Adrenal gland (tissue), 9 donors: ENCODE measurements at regions not wholly inside any gene's neighbourhood (a gene's known extent, or its start where the extent isn't known, plus 50 kb on each side); places are given as distances from the start of the nearest gene placed in this dataset.

Experiments
- DNase-seq, 7 donors: peaks; one replicate each; pipeline ENCODE4 v3.0.0-alpha.2; 2019 to 2020
- H3K27ac ChIP-seq, 5 donors: fragments of 200-600 bp; sonication (generic) in 4 of 5; 1 replicate in 3 of 5; 2 replicates in 2 of 5; pipeline versions ENCODE4 v1.5.1 to v1.8.0; 2016 to 2020; ENCODE audit warnings: mild to moderate bottlenecking in 1 of 5
- H3K27me3 ChIP-seq: fragments of 200-600 bp; 2 replicates; pipeline ENCODE4 v1.8.0; 2021
- H3K36me3 ChIP-seq, 2 donors: fragments of 200-600 bp; replicated peaks in 1 of 2; 1 replicate in 1 of 2; 2 replicates in 1 of 2; pipeline versions ENCODE4 v1.5.1 to v1.8.0; 2018 to 2022
- H3K4me1 ChIP-seq, 2 donors: fragments of 200-600 bp; replicated peaks in 1 of 2; 1 replicate in 1 of 2; 2 replicates in 1 of 2; pipeline versions ENCODE4 v1.5.1 to v1.8.0; 2018 to 2021
- H3K4me3 ChIP-seq, 4 donors: fragments of 200-600 bp; sonication (generic) in 3 of 4; one replicate each; pipeline ENCODE4 v1.5.1; 2016 to 2018
- H3K9me3 ChIP-seq, 3 donors: fragments of 200-600 bp; sonication (generic) in 1 of 3; replicated peaks in 1 of 3; 1 replicate in 2 of 3; 2 replicates in 1 of 3; pipeline versions ENCODE4 v1.5.1 to v1.8.0; 2016 to 2021
- CTCF ChIP-seq, 6 experiments: fragments of 450-650 bp in 4 of 6; fragments of 200-600 bp in 2 of 6; sonication (generic) in 1 of 6; IDR thresholded peaks; 1 replicate in 5 of 6; 2 replicates in 1 of 6; pipeline versions ENCODE4 v1.5.1 to v1.8.0; 2016 to 2021; ENCODE audit warnings: antibody characterized with exemption in 6 of 6, mild to moderate bottlenecking in 2 of 6, moderate library complexity in 1 of 6
- POLR2A ChIP-seq, 2 donors: fragments of 450-650 bp; IDR thresholded peaks; one replicate each; pipeline ENCODE4 v1.6.1; 2017; ENCODE audit warnings: antibody characterized with exemption in 2 of 2, mild to moderate bottlenecking in 2 of 2, moderate library complexity in 1 of 2
- WGBS, 4 donors: extraction: QIAGEN DNeasy Blood & Tissue Kit in 2 of 4; methylation state at CpG; one replicate each; pipeline versions ENCODE4 v1.1.5 to v1.1.7; 2013 to 2017; 5-methylcytosine and 5-hydroxymethylcytosine counted together
- intact Hi-C, 2 donors: fragments of 100-400 bp; cut with DNase I; formaldehyde crosslinking; loops; one replicate each; pipeline versions ENCODE4 v1.14.1 to v1.15.0; 2022 to 2023
- donor health status: healthy with polysubstance abuse.
- donor health status: Bipolar disorder and iron deficiency.
- donor health status: DM: yes; HTN: yes; CAD: no.
- donor health status: DM: no; HTN: no; CAD: no.
- donor health status: DM: no; HTN: no; CAD: no.

GRCh38 chr3:194880940-194881925 is 195.6 kb downstream of the FAM43A start:
- peak in 1 of 7 donors; percentile 8 for DNase-seq
- H3K4me3 ChIP-seq: no peak overlapping the region
- intact Hi-C loops: no loop called here
- no peak overlapping the region for H3K27ac ChIP-seq
- TF ChIP-seq POLR2A (IDR thresholded peaks at IDR 0.05) (no peak), CTCF (IDR thresholded peaks at IDR 0.05) (no peak)
- no peaks in the 10 kb centered on the region for H3K27me3 ChIP-seq
- WGBS, 4 donors: 80 to 90% (median 85%) methylated on average over 8 to 12 of the region's 12 CpGs
- H3K36me3 ChIP-seq: no peaks in the 10 kb centered on the region
- H3K4me1 ChIP-seq: peaks cover 0 to 7% of the 10 kb centered on the region in 2 donors
- no peaks in the 10 kb centered on the region for H3K9me3 ChIP-seq

- H3K4me1 ChIP-seq: peaks cover 0 to 7% of the 10 kb centered on the region in 2 donors
- no peak overlapping the region for H3K4me3 ChIP-seq
- no peak for TF ChIP-seq CTCF (IDR thresholded peaks at IDR 0.05)
- no peak for TF ChIP-seq POLR2A (IDR thresholded peaks at IDR 0.05)
- no peaks in the 10 kb centered on the region for H3K36me3 ChIP-seq
- no peak overlapping the region for H3K27ac ChIP-seq
- intact Hi-C loops: no loop called here
- peak in 1 of 7 donors; percentile 13 for DNase-seq
- no peaks in the 10 kb centered on the region for H3K27me3 ChIP-seq
- H3K9me3 ChIP-seq: no peaks in the 10 kb centered on the region
- WGBS, 4 donors: 78 to 81% (median 79%) methylated on average over 6 of the region's 6 CpGs; no CpG with 5 or more reads in 1 of the 4 donors
Measured at GRCh38 chr3:194884649-194885315, 199.1 kb downstream of the FAM43A start.

GRCh38 chr3:194885766-194886165 is 200.1 kb downstream of the FAM43A start:
- WGBS, 4 donors: 74 to 98% (median 86%) methylated on average over 2 of the region's 2 CpGs
- no peak overlapping the region for H3K4me3 ChIP-seq
- DNase-seq: no peak

More at GRCh38 chr3:194885766-194886165, 200.1 kb downstream of the FAM43A start:
- intact Hi-C loops: no loop called here
- no peaks in the 10 kb centered on the region for H3K4me1 ChIP-seq
- H3K9me3 ChIP-seq: no peaks in the 10 kb centered on the region
- no peaks in the 10 kb centered on the region for H3K27me3 ChIP-seq
- TF ChIP-seq POLR2A (IDR thresholded peaks at IDR 0.05): no peak
- no peak for TF ChIP-seq CTCF (IDR thresholded peaks at IDR 0.05)
- H3K27ac ChIP-seq: no peak overlapping the region
- H3K36me3 ChIP-seq: no peaks in the 10 kb centered on the region
